ENCODE measurements at regions not wholly inside any gene's neighbourhood (a gene's known extent, or its start where the extent isn't known, plus 50 kb on each side); places are given as distances from the start of the nearest gene placed in this dataset.

DNA sequence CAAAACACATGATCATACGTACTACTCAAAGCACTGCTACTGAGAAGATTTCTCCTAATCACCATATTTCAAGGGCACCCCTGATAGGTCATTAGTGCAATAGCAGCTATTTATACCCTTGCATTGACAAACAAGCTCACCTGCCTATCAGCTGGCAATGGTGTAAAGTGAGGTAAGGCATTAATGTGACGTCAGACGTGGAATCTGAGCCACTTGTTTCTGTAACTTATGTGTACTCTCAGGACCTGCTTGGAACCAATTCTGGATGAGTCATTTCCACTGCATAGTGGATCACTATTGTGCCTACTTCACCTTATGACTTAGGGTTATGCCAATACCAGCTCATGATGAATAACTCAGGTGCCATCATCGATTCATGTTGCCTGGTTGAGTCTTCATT is 628.5 kb upstream of the CELF2 start:
- Histone ChIP-seq H3K4me1 (replicated peaks; ENCODE audit: insufficient read depth) (no peaks in the 10 kb centered on the region), H3K27me3 (ENCODE audit: insufficient read depth, low read depth) (no peaks in the 10 kb centered on the region), H4K20me1 (ENCODE audit: insufficient read depth) (no peaks in the 10 kb centered on the region), H3K9me3 (ENCODE audit: insufficient read depth, low read depth) (no peaks in the 10 kb centered on the region), H3K4me2 (no peak overlapping the region), H3K27ac (no peak overlapping the region), H3K9me2 (ENCODE audit: insufficient read depth) (no peaks in the 10 kb centered on the region), H3K36me3 (ENCODE audit: low read depth) (no peaks in the 10 kb centered on the region), H3K4me3 (no peak overlapping the region), H3K79me2 (ENCODE audit: low read depth) (no peaks in the 10 kb centered on the region), H3F3A (ENCODE audit: insufficient read depth, low read depth) (no peaks in the 10 kb centered on the region), H2AFZ (no peak overlapping the region)
- no peak for DNase-seq
- BruUV-seq (replicated peaks): no TSS peak
- ChIA-PET POLR2A (ENCODE audit: unreplicated experiment) (no interaction called here), CTCF (no interaction called here)
- intact Hi-C loops (cut with micrococcal nuclease; ENCODE audit: unreplicated experiment): no loop called here
- no peak for TF ChIP-seq EZH2 (IDR thresholded peaks at IDR 0.05; ENCODE audit: low read depth)
- no peak for TF ChIP-seq CTCF (conservative IDR thresholded peaks at IDR 0.05)

GRCh38 chr10:10392511-10392910 is 625.2 kb upstream of the CELF2 start:
- DNase-seq: no peak
- Histone ChIP-seq H3K9me3 (ENCODE audit: insufficient read depth, low read depth) (no peaks in the 10 kb centered on the region), H3K4me3 (no peak overlapping the region), H3K4me2 (no peak overlapping the region), H3K36me3 (ENCODE audit: low read depth) (no peaks in the 10 kb centered on the region), H3K9me2 (ENCODE audit: insufficient read depth) (no peaks in the 10 kb centered on the region), H3K79me2 (ENCODE audit: low read depth) (no peaks in the 10 kb centered on the region), H4K20me1 (ENCODE audit: insufficient read depth) (no peaks in the 10 kb centered on the region), H2AFZ (no peak overlapping the region), H3K27me3 (ENCODE audit: insufficient read depth, low read depth) (no peaks in the 10 kb centered on the region), H3F3A (ENCODE audit: insufficient read depth, low read depth) (no peaks in the 10 kb centered on the region), H3K27ac (no peak overlapping the region), H3K4me1 (replicated peaks; ENCODE audit: insufficient read depth) (no peaks in the 10 kb centered on the region)
- no peak for TF ChIP-seq EZH2 (IDR thresholded peaks at IDR 0.05; ENCODE audit: low read depth)
- no peak for TF ChIP-seq CTCF (conservative IDR thresholded peaks at IDR 0.05)
- ChIA-PET CTCF (no interaction called here), POLR2A (ENCODE audit: unreplicated experiment) (no interaction called here)
- intact Hi-C loops (cut with micrococcal nuclease; ENCODE audit: unreplicated experiment): no loop called here
- no TSS peak for BruUV-seq (replicated peaks)

DNA sequence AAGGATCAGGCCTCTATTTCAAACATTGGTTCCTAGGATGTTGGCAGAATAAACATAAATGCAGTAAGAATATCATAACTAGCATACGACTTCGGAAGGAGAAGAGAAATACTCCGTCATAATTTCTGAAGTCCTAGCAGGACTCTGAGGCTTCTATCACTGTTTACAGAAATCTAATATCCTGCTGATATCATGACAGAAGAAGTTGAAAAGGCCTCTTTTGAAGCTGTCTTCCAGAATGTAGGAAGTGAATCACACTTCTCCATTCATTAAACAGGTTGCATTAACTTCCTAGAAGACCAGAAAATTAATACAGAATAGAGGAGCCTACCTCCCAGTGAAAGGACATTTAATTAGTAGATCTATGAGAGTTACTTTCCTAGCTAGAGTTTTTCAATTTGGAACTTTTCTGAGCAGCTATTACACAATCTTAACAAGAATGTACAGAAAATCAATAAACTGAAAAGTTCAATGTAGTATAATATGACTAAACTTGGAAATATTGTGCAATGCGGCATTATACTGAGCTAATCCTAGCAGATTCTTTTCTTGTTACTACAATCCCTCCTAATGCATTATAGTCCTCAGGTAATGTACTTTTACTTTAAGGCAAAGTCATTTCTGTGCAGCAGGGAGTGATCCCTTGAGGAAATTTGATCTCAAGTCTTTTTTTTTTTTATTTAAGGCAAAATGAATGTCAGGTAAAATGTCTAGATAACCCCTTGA is 622.6 kb upstream of the CELF2 start:
- Histone ChIP-seq H3F3A (ENCODE audit: insufficient read depth, low read depth) (no peaks in the 10 kb centered on the region), H3K36me3 (ENCODE audit: low read depth) (no peaks in the 10 kb centered on the region), H3K4me2 (no peak overlapping the region), H3K27ac (no peak overlapping the region), H3K79me2 (ENCODE audit: low read depth) (no peaks in the 10 kb centered on the region), H4K20me1 (ENCODE audit: insufficient read depth) (no peaks in the 10 kb centered on the region), H3K9me3 (ENCODE audit: insufficient read depth, low read depth) (no peaks in the 10 kb centered on the region), H3K4me1 (replicated peaks; ENCODE audit: insufficient read depth) (no peaks in the 10 kb centered on the region), H3K4me3 (no peak overlapping the region), H3K9me2 (ENCODE audit: insufficient read depth) (no peaks in the 10 kb centered on the region), H2AFZ (no peak overlapping the region), H3K27me3 (ENCODE audit: insufficient read depth, low read depth) (no peaks in the 10 kb centered on the region)
- ChIA-PET POLR2A (ENCODE audit: unreplicated experiment) (no interaction called here), CTCF (no interaction called here)
- TF ChIP-seq EZH2 (IDR thresholded peaks at IDR 0.05; ENCODE audit: low read depth): no peak
- TF ChIP-seq CTCF (conservative IDR thresholded peaks at IDR 0.05): no peak
- DNase-seq: no peak
- no TSS peak for BruUV-seq (replicated peaks)
- intact Hi-C loops (cut with micrococcal nuclease; ENCODE audit: unreplicated experiment): no loop called here
